Smooth muscle cell (in vitro differentiated cells): ENCODE measurements at regions not wholly inside any gene's neighbourhood (a gene's known extent, or its start where the extent isn't known, plus 50 kb on each side); places are given as distances from the start of the nearest gene placed in this dataset.

Source experiments
- DNase-seq: peaks from one replicate; lab custom pipeline; 2025; ENCODE audit not compliant: unreplicated experiment; lab: John Stamatoyannopoulos, UW
- H2AFZ ChIP-seq: fragments of 200-600 bp; sonication (generic); 2 replicates; pipeline ENCODE4 v1.6.0; 2016; ENCODE audit warnings: antibody characterized with exemption, low read depth, mild to moderate bottlenecking
- H3F3A ChIP-seq: fragments of 200-600 bp; sonication (generic); 2 replicates; pipeline ENCODE4 v1.6.0; 2017; ENCODE audit warnings: antibody characterized with exemption, low read depth
- H3K27ac ChIP-seq: fragments of 200-600 bp; sonication (generic); 2 replicates; pipeline ENCODE4 v1.5.1; 2016; ENCODE audit warnings: low read depth, mild to moderate bottlenecking
- H3K27me3 ChIP-seq: fragments of 200-600 bp; sonication (generic); 2 replicates; pipeline ENCODE4 v1.6.1; 2016; ENCODE audit warnings: low read depth, mild to moderate bottlenecking
- H3K36me3 ChIP-seq: fragments of 200-600 bp; sonication (generic); 2 replicates; pipeline ENCODE4 v1.5.1; 2016; ENCODE audit warnings: low read depth
- H3K4me1 ChIP-seq: fragments of 200-600 bp; sonication (generic); 2 replicates; pipeline ENCODE4 v1.5.1; 2016; ENCODE audit warnings: low read depth
- H3K4me2 ChIP-seq: fragments of 200-600 bp; sonication (generic); 2 replicates; pipeline ENCODE4 v1.6.0; 2016; ENCODE audit warnings: mild to moderate bottlenecking
- H3K4me3 ChIP-seq: fragments of 200-600 bp; sonication (generic); 2 replicates; pipeline ENCODE4 v1.5.1; 2016; ENCODE audit warnings: mild to moderate bottlenecking
- H3K79me2 ChIP-seq: fragments of 200-600 bp; sonication (generic); 2 replicates; pipeline ENCODE4 v1.6.0; 2016; ENCODE audit warnings: low read depth, mild to moderate bottlenecking
- H3K9ac ChIP-seq: fragments of 200-600 bp; sonication (generic); 2 replicates; pipeline ENCODE4 v1.6.0; 2016; ENCODE audit warnings: low read depth
- H3K9me3 ChIP-seq: fragments of 200-600 bp; sonication (generic); replicated peaks from 2 replicates; pipeline ENCODE4 v1.5.1; 2016; ENCODE audit warnings: low read depth
- H4K20me1 ChIP-seq: fragments of 200-600 bp; sonication (generic); 2 replicates; pipeline ENCODE4 v1.6.0; 2016; ENCODE audit warnings: low read depth
- CTCF ChIP-seq: fragments of 200-600 bp; sonication (generic); IDR thresholded peaks from 2 replicates; pipeline ENCODE4 v1.5.1; 2017; ENCODE audit warnings: borderline replicate concordance, mild to moderate bottlenecking, antibody characterized with exemption; ENCODE audit not compliant: insufficient read depth, poor library complexity, severe bottlenecking
- WGBS: methylation state at CpG from one replicate; pipeline ENCODE4 v1.1.7; 2016; ENCODE audit warnings: low lambda C conversion rate; 5-methylcytosine and 5-hydroxymethylcytosine counted together

GRCh38 chr10:111199587-111199986 is 122.8 kb downstream of the ADRA2A start:
- Histone ChIP-seq H3K4me1 (no peaks in the 10 kb centered on the region), H4K20me1 (no peaks in the 10 kb centered on the region), H3K4me2 (no peak overlapping the region), H2AFZ (no peak overlapping the region), H3K27me3 (no peaks in the 10 kb centered on the region), H3K27ac (no peak overlapping the region), H3F3A (no peaks in the 10 kb centered on the region), H3K9ac (no peak overlapping the region), H3K36me3 (no peaks in the 10 kb centered on the region), H3K9me3 (no peaks in the 10 kb centered on the region), H3K79me2 (no peaks in the 10 kb centered on the region), H3K4me3 (no peak overlapping the region)
- 90% methylated on average over 4 of the region's 4 CpGs for WGBS
- no peak for TF ChIP-seq CTCF
- no peak for DNase-seq

- H3K4me2 ChIP-seq = no peak overlapping the region
- no peak overlapping the region for H3K9ac ChIP-seq
- H3K27ac ChIP-seq = no peak overlapping the region
- DNase-seq = no peak
- H3F3A ChIP-seq = no peaks in the 10 kb centered on the region
- H3K79me2 ChIP-seq = no peaks in the 10 kb centered on the region
- no peak overlapping the region for H3K4me3 ChIP-seq
- no peaks in the 10 kb centered on the region for H3K9me3 ChIP-seq
- no peaks in the 10 kb centered on the region for H4K20me1 ChIP-seq
- H3K27me3 ChIP-seq = no peaks in the 10 kb centered on the region
- H2AFZ ChIP-seq = no peak overlapping the region
- WGBS = 84% methylated on average over 3 of the region's 3 CpGs
- H3K36me3 ChIP-seq = no peaks in the 10 kb centered on the region
- TF ChIP-seq CTCF = no peak
- no peaks in the 10 kb centered on the region for H3K4me1 ChIP-seq
These were observed 123.8 kb downstream of the ADRA2A start for GRCh38 chr10:111200505-111201186.

DNA sequence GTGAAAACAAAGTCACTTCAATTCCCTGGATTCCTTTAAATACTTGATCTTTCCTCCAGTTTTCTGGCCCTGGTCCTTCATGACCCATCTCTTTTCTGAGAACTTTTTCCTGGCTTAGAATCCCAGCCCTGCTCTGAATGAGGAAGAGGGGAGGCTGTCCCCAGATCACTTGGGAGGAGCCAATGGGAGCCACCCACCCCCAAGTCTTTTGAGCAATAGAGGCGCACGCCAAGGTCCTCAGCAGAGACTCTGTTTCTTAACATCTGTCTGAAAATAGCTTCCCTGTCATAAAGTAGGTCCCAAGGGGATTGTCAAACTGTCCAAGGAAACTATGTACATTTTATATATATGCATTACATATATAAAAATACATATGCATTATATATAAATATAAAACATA is 126.8 kb downstream of the ADRA2A start:
- no peak for TF ChIP-seq CTCF
- H3K9ac ChIP-seq = no peak overlapping the region
- H3K79me2 ChIP-seq = no peaks in the 10 kb centered on the region
- 89% methylated on average over 2 of the region's 2 CpGs for WGBS
- H3K9me3 ChIP-seq = no peaks in the 10 kb centered on the region
- H3K27me3 ChIP-seq = no peaks in the 10 kb centered on the region
- no peak overlapping the region for H3K27ac ChIP-seq
- H2AFZ ChIP-seq = no peak overlapping the region
- DNase-seq = no peak
- H3K36me3 ChIP-seq = no peaks in the 10 kb centered on the region
- no peaks in the 10 kb centered on the region for H3F3A ChIP-seq
- H3K4me2 ChIP-seq = no peak overlapping the region
- H3K4me1 ChIP-seq = no peaks in the 10 kb centered on the region
- H3K4me3 ChIP-seq = no peak overlapping the region
- H4K20me1 ChIP-seq = no peaks in the 10 kb centered on the region

- TF ChIP-seq CTCF = no peak
- Histone ChIP-seq H3F3A (no peaks in the 10 kb centered on the region), H4K20me1 (no peaks in the 10 kb centered on the region), H3K4me3 (no peak overlapping the region), H3K9me3 (no peaks in the 10 kb centered on the region), H3K79me2 (no peaks in the 10 kb centered on the region), H3K27me3 (no peaks in the 10 kb centered on the region), H3K4me1 (no peaks in the 10 kb centered on the region), H3K27ac (no peak overlapping the region), H3K4me2 (no peak overlapping the region), H3K36me3 (no peaks in the 10 kb centered on the region), H3K9ac (no peak overlapping the region), H2AFZ (no peak overlapping the region)
- DNase-seq = no peak
- WGBS = 85% methylated on average over 5 of the region's 5 CpGs
These were observed 128.0 kb downstream of the ADRA2A start for GRCh38 chr10:111204838-111205237.
